HG02840 (cell line): ENCODE measurements at regions not wholly inside any gene's neighbourhood (a gene's known extent, or its start where the extent isn't known, plus 50 kb on each side); places are given as distances from the start of the nearest gene placed in this dataset.

Experiments
- ATAC-seq: cut with Tn5 transposase; IDR thresholded peaks from one replicate; pipeline ENCODE4 v1.9.1; 2021; ENCODE audit warnings: mild to moderate bottlenecking, moderate library complexity, moderate number of reproducible peaks; ENCODE audit not compliant: unreplicated experiment, low FRiP score

DNA sequence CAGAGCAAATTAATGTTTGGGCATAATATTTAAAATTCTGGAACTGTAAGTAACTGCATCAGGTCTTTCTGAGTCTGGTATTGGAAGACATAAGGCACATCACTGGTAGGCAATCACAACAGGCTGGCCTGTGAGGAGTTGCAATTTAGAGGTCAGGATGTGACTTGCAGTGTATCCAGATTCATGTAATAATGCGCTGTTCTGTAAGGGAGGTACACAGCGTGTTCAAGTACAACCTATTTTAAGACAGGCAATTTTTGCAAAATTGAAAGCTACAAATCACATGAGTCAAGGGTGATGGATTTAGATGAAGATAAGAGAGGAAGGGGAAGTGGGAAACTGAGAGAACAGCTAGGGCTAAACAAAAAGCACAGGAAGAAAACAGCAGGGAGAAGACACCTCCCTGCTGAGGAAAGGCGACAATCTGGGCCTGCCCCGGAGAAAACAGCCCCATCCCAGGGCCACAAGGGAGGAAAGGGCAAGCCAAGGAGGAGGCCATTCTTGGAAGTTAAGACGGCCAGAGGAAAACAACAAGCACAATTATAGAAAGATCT, 138.1 kb downstream of the LACC1 start:
- no peak for ATAC-seq

DNA sequence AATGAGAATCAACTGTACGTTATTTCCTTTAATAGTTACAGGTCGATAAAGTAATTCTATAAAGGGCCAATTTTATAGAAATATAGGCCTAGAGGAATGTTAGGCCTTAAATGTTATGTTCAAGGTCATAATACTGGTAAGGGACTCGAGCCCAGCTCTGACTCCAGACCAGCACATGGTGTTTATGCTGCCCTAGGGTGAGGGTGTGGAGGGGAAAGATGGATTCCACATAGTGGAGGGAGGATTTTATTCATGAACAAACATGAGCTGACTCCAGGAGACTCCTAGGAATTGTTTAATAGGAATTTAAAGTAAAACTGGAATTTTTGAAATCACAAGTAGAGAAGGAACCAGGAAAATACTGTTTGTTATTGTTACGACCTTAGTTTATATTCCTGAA, 139.9 kb downstream of the LACC1 start:
- no peak for ATAC-seq

- ATAC-seq = no peak
These were observed 141.7 kb downstream of the LACC1 start for GRCh38 chr13:44021422-44021821.

GRCh38 chr13:44022196-44022595, 142.5 kb downstream of the LACC1 start:
- no peak for ATAC-seq

GRCh38 chr13:44024167-44024845, 144.6 kb downstream of the LACC1 start:
- ATAC-seq = no peak

DNA sequence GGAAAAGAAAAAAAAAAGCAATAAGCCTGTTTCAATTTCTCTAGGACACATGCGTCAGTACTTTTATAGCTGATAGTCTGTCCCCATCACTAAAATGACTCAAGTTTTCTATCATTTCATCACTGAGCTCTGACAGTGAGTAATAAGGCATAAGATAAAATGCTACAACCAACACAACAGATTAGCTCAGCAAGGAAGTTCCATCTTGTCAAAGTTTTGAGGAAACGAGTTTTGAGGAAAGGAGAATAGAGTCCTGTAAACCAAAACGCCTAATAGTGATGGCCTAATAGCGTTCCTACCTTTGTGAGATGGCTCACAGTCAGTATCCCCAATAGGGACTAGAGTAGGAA, 145.1 kb downstream of the LACC1 start:
- ATAC-seq = no peak

DNA sequence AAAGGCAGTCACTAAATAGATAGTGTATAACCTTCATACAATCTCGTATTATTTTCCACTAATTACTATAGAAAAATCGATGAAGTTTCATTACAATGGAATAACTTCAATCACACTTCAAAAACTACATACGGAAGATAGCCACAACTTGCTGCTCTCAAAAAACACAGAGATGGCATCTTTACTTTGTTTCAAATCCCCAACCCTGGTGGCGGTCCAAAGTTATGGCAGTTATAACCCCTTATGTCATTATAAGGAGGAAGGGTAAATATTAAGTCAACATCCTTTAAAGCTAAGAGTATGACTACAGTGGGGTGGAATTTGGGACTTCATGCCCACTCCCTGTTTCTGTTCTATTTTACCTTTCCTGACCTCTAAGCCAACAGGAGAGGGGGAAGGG, 146.5 kb downstream of the LACC1 start:
- ATAC-seq = no peak

DNA sequence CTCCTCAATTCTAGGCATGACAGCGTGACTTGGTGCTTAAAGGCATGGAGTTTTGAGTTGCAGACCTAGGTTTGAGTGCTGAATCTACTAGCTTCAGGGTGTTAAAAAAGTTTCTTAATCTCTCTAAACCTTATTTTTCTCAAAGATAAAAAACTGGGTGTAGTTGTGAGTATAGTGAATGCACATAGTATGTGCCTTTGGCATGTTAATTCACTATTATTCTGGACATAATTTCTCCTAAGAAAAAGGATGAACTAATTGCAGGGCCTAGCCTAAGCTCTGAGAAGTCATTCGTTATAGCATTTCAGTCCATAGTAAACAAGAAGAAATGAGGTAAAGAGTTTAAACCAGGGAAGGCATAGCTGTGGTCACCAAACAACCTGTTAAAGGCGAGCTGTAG, 149.0 kb downstream of the LACC1 start:
- ATAC-seq = no peak

GRCh38 chr13:44030615-44031014, 150.9 kb downstream of the LACC1 start:
- no peak for ATAC-seq

DNA sequence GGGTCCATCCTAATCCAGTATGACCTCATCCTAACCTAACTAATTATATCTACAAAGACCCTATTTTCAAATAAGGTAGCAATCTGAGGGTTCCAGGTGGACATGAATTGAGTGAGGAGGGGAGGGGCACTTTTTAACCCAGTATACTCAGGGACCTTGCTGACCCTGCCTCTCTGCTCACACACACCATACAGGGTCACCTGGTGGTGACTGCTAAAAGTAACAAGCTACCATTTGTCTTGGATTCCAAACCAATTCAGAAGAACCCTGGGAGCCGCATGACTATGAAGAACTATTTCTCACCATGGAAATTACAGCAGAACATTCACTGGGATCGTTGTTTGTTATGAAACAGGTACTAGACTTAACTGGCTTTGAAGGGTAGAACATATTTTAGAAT, 151.9 kb downstream of the LACC1 start:
- ATAC-seq = no peak

- no peak for ATAC-seq
These were observed 153.1 kb downstream of the LACC1 start for GRCh38 chr13:44032802-44033201.

DNA sequence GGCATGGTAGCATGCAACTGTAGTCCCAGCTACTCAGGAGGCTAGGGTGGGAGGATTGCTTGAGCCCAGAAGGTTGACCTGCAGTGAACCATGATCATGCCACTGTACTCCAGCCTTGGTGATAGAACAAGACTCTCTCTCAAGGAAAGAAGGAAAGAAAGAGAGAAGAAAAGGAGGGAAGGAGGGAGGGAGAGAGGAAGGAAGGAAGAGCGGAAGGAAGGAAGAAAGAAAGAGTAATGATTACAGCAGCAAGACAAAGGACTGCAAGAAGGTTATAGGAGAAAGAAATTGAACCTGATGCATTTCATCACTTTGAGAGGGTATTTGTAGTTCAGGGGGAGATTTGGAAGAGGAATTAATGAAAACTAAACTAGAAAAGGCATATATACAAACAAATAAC, 155.7 kb downstream of the LACC1 start:
- no peak for ATAC-seq

DNA sequence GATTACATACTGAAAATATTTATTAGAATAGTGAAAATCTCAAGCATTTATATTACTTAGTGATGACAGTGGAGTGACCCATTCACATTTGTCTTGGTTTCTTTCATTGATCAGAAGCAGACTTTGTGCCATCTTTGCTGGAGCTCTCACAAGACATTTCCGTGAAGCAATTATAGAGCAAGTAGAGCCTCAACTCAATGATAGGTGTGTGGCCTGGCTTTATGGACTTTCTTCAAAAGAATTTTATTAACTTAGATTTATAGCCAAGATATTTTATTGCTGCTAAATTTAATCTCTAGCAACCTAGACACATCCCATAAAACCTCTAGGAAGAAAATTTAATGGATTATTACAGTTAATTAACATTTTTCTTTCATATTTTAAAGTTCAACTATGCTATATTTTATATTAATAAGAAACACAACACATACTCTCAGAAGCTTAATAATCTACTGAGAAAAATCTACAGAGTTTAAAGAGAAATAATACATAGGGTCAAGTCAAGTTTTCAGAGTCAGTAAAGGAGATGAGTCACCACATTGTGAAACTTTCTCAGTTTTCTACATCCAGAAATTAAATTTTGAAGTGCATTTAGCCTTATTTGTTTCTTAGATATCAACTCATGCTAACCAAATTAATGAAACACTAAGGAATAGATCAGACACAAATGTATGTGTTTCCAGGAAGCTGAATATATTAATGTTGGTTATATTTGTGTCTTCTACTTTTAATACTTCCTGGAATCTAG, 160.5 kb downstream of the LACC1 start:
- ATAC-seq = no peak

DNA sequence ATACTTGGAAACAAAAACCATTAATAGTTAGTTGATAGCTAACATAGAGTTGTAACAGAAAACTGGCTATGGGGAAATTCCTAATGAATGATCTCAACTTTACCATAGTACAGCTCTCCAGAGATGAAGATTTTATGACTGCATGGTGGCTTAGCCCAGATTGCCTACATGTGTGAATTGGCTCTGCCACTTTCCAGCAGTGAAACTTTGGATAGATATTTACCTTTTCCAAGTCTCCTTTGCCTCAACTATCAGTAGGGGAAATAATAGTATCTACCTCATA, 161.1 kb downstream of the LACC1 start:
- no peak for ATAC-seq

DNA sequence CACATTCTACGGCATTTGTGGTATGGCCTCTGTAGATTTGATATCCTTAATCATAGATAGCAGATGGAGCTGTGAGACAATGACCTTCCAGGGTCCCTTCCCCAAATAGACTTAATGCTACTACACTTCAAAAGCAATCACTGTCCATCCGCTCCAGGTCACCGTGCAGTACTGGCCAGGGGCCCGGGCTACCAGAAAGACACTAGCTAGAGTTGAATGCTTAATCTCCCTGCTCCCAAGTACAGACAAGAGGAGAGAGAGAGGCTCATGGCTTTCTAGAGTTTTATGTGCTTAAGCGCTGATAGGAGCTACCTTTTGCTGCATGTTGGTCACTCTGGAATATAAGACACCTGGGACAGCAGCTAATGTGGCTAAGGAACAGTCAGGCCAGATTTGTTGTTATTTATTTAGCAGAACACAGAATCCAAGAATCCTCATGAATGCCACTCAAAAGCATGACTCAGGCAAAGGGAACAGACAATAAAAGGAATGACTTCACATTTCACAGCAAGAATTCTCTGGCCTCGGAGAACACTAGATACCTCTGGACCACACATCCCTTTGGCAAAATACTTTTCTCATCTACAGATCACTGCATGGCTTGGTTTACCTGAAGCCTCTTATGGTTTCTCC, 165.0 kb downstream of the LACC1 start:
- ATAC-seq = no peak

DNA sequence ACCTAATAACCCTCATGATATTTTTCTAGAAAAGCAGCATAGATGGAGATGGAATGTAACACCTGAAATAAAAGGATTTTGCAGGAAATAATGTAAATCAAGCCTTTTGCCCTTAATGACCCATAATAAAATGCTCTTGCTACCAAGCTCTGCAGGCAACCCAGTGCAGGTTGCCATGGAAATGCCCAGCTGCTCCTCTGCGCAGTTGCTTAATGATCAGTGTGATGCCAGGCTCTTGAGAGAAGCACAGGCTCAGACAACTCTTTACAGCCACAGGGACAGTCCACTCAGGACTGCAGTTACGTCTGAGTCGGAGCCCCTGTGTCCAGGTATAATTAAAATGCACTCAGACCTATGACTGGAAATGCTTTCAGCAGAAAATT, 165.5 kb downstream of the LACC1 start:
- no peak for ATAC-seq

- no peak for ATAC-seq
These were observed 166.7 kb downstream of the LACC1 start for GRCh38 chr13:44046428-44046827.

DNA sequence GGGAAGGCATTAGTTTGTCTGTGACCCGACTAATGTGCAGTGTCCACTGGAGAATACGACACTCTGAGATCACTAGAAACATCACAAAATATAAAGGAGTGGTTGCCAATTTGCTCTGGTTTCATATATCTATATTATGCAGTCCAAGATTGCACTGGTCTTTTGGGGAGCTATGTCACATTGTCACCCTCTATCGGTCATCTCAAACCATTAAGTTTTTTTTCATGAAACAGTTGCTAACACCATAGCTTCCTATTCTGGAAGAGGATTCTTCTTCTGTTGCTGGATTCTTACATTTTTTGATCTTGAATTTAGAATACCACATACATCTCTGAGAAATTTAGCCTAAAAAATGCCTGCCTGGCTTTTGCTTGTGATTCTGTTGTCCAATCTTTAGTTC, 168.6 kb downstream of the LACC1 start:
- no peak for ATAC-seq

GRCh38 chr13:44049081-44049945, 169.6 kb downstream of the LACC1 start:
- no peak for ATAC-seq

GRCh38 chr13:44050450-44051063, 170.9 kb downstream of the LACC1 start:
- ATAC-seq = no peak

- no peak for ATAC-seq
These were observed 171.7 kb downstream of the LACC1 start for GRCh38 chr13:44051405-44051804.
